ENCODE measurements at regions not wholly inside any gene's neighbourhood (a gene's known extent, or its start where the extent isn't known, plus 50 kb on each side); places are given as distances from the start of the nearest gene placed in this dataset.
"Not testable (repeated sequence)": the region's sequence is repeated elsewhere in the genome, so short reads cannot be mapped to it uniquely, and the experiment has no call there.

DNA sequence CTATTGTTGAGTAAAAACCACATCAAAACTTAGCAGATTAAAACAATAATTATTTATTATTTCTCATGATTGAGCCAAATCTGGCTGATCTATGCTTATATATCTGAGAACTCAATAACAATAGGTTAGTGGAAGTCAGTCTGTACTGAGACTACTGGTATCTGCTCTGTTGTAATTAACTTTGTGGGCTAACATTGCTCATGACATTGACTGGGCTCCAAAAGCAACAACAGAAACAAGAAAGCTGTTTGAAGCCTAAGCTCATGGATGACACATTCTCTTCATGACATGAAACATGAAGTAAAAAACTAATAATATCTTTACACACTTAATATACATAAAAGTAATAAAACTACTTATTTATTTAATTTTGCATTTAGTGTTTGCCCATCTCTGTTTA is 649.3 kb downstream of the PRIM2 start:
- not testable (repeated sequence) for H3K36me3 Mint-ChIP-seq (ENCODE audit: low read depth); H3K27ac Mint-ChIP-seq; H3K4me1 Mint-ChIP-seq (ENCODE audit: low read depth); H3K9me3 Mint-ChIP-seq; H3K27me3 Mint-ChIP-seq (ENCODE audit: insufficient read depth); H3K4me3 Mint-ChIP-seq; DNase-seq

DNA sequence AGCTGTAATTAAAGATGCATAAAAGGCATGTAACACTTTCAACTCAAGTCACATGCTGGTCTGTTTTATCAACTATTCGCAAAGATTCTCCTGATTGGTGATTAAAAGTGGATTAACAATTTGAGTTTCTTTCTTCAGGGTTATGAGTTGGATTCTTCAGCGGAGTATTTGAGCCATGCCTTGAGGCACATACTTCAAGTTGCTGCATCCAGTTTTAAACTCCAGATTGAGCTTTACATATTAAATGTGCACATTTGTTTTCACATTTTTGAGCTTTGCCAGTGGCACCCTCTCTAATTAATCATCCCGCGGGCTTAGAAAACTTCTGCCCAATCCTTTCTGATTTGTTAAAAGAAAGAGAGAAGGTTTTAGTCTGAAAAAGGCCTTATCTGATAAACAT is 654.5 kb downstream of the PRIM2 start:
- not testable (repeated sequence) for H3K4me3 Mint-ChIP-seq; H3K27ac Mint-ChIP-seq; H3K36me3 Mint-ChIP-seq (ENCODE audit: low read depth); H3K27me3 Mint-ChIP-seq (ENCODE audit: insufficient read depth); H3K9me3 Mint-ChIP-seq; DNase-seq
- H3K4me1 Mint-ChIP-seq (ENCODE audit: low read depth), result peaks cover 11% of the 10 kb centered on the region

DNA sequence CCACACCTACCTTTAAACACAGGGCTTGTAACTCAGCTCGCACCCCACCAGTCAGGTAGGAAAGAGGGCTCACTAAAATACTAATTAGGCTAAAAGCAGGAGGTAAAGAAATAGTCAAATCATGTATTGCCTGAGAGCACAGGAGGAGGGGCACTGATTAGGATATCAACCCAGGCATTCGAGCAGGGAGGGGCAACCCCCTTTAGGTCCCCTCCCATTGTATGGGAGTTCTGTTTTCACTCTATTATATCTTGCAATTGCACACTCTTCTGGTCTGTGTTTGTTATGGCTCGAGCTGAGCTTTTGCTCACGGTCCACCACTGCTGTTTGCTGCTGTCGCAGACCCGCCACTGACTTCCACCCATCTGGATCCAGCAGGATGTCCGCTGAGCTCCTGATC is 657.2 kb downstream of the PRIM2 start:
- peaks cover 2% of the 10 kb centered on the region; the same call in 1 of the 2 replicates for H3K27me3 Mint-ChIP-seq (ENCODE audit: insufficient read depth)

DNA sequence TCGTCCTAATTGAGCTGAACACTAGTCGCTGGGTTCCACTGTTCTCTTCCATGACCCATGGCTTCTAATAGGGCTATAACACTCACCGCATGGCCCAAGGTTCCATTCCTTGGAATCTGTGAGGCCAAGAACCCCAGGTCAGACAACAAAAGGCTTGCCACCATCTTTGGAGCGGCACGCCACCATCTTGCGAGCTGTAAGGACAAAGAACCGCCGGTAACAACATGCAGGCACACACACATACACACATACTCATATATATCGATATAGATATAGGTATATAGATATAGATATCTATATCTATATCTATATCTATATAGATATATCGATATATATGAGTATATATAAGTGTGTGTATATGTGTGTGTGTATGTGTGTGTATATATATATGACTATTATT is 657.7 kb downstream of the PRIM2 start:
- H3K4me1 Mint-ChIP-seq (ENCODE audit: low read depth), result peaks cover 12% of the 10 kb centered on the region
- H3K36me3 Mint-ChIP-seq (ENCODE audit: low read depth); H3K27ac Mint-ChIP-seq; H3K4me3 Mint-ChIP-seq; H3K9me3 Mint-ChIP-seq; DNase-seq; H3K27me3 Mint-ChIP-seq (ENCODE audit: insufficient read depth): not testable (repeated sequence)

More for the DNA sequence above, 657.2 kb downstream of the PRIM2 start:
- Mint-ChIP-seq H3K4me1 (ENCODE audit: low read depth) (peaks cover 12% of the 10 kb centered on the region), H3K36me3 (ENCODE audit: low read depth) (no peaks in the 10 kb centered on the region), H3K27ac (no peak overlapping the region), H3K4me3 (no peak overlapping the region), H3K9me3 (no peaks in the 10 kb centered on the region)
- no peak for DNase-seq
- TF ChIP-seq, protein P1, sequence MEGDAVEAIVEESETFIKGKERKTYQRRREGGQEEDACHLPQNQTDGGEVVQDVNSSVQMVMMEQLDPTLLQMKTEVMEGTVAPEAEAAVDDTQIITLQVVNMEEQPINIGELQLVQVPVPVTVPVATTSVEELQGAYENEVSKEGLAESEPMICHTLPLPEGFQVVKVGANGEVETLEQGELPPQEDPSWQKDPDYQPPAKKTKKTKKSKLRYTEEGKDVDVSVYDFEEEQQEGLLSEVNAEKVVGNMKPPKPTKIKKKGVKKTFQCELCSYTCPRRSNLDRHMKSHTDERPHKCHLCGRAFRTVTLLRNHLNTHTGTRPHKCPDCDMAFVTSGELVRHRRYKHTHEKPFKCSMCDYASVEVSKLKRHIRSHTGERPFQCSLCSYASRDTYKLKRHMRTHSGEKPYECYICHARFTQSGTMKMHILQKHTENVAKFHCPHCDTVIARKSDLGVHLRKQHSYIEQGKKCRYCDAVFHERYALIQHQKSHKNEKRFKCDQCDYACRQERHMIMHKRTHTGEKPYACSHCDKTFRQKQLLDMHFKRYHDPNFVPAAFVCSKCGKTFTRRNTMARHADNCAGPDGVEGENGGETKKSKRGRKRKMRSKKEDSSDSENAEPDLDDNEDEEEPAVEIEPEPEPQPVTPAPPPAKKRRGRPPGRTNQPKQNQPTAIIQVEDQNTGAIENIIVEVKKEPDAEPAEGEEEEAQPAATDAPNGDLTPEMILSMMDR (IDR thresholded peaks at IDR 0.05), result no peak

DNA sequence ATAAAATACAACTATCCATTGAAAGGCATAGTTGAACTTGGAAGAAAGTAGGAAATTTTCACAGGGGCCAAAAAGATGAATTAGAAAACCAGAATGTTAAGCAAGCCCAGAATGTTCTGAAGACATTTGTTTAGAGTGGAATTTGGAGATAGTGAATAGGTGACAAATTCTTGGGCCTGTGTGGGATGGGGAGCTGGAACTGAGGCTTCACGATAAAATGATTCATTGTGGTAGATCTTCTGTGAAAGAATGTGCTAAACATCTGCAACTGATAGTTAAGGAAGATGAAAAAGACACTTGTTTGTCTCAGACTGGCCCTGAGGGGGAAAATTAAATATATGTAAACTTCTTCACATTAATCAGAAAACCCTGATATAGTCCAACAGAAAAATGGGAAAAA is 658.9 kb downstream of the PRIM2 start:
- not testable (repeated sequence) for H3K4me3 Mint-ChIP-seq; H3K9me3 Mint-ChIP-seq; H3K27me3 Mint-ChIP-seq (ENCODE audit: insufficient read depth); H3K36me3 Mint-ChIP-seq (ENCODE audit: low read depth); H3K27ac Mint-ChIP-seq
- DNase-seq, result peak; percentile 35
- H3K4me1 Mint-ChIP-seq (ENCODE audit: low read depth), result peaks cover 12% of the 10 kb centered on the region

DNA sequence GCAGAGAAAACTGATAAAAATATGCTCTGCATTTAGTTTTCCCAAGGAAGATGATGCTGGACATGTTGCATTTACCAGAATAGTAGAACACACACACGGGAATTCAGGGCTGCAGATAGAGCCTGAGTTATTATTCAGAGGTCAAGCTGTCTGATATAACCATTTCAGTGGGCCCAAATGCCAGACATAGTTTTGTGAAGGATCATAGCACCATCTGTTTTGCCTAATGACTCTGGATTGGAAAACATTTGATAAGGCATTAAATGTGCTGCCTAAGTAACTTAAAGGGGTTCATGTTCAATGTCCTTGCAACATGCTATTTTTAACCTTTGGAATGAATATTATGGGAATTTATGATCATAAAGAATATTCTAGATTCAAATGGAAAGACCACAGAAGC is 666.2 kb downstream of the PRIM2 start:
- DNase-seq, result not testable (repeated sequence)

DNA sequence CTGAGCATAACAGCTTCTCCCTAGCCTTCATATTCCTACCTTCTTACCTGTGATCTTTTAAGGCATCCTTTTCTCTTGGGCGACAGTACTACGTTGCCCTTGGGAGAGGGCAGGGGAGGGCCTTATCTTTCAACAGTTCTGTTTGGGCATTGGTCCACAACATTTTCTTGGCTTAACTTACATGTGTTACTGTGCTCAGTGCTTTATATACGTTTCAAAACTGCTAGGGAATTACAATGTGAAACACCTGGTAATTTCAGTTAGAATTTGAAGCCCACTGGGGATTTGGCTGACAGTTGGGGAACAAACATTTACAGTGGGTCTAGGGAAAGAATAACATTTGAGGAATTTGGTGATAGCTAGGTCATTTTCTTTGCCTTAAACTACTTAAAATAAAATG is 667.1 kb downstream of the PRIM2 start:
- not testable (repeated sequence) for H3K9me3 Mint-ChIP-seq; H3K27me3 Mint-ChIP-seq (ENCODE audit: insufficient read depth); H3K27ac Mint-ChIP-seq; DNase-seq; H3K36me3 Mint-ChIP-seq (ENCODE audit: low read depth); H3K4me3 Mint-ChIP-seq
- peaks cover 25% of the 10 kb centered on the region for H3K4me1 Mint-ChIP-seq (ENCODE audit: low read depth)

More for the DNA sequence above, 666.2 kb downstream of the PRIM2 start:
- not testable (repeated sequence) for H3K36me3 Mint-ChIP-seq (ENCODE audit: low read depth); H3K27ac Mint-ChIP-seq; H3K4me3 Mint-ChIP-seq; H3K27me3 Mint-ChIP-seq (ENCODE audit: insufficient read depth); H3K9me3 Mint-ChIP-seq
- peaks cover 20% of the 10 kb centered on the region for H3K4me1 Mint-ChIP-seq (ENCODE audit: low read depth)

DNA sequence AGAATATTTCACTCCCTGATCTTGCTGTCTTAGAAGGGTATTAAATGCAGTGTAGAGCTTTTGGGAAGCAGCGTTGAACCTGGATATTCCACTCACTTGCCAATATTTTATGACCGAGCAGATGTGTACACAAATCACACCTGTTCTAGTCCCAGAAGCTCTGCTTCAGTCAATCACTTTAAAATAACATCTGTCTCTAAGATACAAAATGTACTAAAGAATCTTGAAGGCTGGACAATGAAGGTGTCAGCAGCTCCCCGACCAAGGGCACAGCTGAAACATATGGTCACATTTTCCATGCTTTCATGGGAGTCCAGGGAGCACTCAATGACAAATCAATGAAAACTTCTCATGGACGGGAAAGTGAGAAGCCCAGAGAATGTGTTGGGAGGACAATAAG is 668.3 kb downstream of the PRIM2 start:
- H3K36me3 Mint-ChIP-seq (ENCODE audit: low read depth); H3K27ac Mint-ChIP-seq; DNase-seq; H3K4me3 Mint-ChIP-seq; H3K27me3 Mint-ChIP-seq (ENCODE audit: insufficient read depth); H3K9me3 Mint-ChIP-seq: not testable (repeated sequence)
- peaks cover 33% of the 10 kb centered on the region for H3K4me1 Mint-ChIP-seq (ENCODE audit: low read depth)

DNA sequence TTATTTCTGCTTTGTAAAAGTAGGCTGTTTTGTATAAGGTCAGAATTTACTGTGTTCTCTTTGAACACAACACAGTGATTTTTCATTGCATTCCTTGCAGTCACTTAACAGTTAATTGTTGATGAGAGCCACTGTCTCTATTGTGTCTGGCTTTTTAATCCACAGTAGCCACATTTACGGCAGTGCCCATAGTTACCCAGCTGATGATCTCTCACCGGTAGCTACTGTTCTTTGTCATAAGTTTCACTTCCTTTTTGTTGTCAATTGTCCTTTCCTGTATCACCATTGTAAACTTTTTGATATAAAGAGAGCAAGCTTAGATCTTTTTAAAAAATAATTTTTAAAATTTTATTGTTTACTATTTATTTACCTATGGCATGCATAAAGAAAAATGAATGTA is 669.2 kb downstream of the PRIM2 start:
- peaks cover 33% of the 10 kb centered on the region for H3K4me1 Mint-ChIP-seq (ENCODE audit: low read depth)
- H3K36me3 Mint-ChIP-seq (ENCODE audit: low read depth); H3K27ac Mint-ChIP-seq; DNase-seq; H3K4me3 Mint-ChIP-seq; H3K27me3 Mint-ChIP-seq (ENCODE audit: insufficient read depth); H3K9me3 Mint-ChIP-seq: not testable (repeated sequence)

DNA sequence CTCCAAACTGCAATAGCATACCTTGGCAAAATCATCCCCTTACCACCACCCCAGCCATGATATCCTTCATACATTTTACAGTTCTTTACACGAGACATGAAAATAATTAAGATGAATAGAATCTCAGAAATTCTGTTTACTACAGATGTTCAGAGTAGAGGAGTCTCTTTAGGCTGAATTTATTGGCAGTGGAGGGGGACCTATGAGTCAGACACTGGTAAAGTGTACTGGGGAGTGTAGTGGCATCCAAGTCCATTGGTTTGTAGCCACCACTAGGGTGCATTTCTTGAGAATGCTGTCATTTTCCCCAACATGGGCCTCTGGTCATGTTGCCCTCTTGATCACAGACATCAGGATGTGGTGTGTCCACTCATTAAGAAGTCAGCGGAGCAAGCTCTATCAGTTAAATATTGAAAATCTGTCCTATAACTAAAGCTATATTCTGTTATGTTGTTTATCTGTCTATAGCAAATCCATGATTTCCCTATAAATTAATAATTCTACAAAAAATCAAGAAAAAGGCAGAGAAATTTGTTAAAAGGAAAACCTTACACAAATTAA is 672.2 kb downstream of the PRIM2 start:
- H3K4me3 Mint-ChIP-seq; DNase-seq; H3K27ac Mint-ChIP-seq; H3K9me3 Mint-ChIP-seq; H3K36me3 Mint-ChIP-seq (ENCODE audit: low read depth); H3K27me3 Mint-ChIP-seq (ENCODE audit: insufficient read depth): not testable (repeated sequence)
- TF ChIP-seq, protein P1 (IDR thresholded peaks at IDR 0.05), result peak; percentile 42; the same call in 1 of the 2 replicates
- H3K4me1 Mint-ChIP-seq (ENCODE audit: low read depth), result peaks cover 13% of the 10 kb centered on the region

DNA sequence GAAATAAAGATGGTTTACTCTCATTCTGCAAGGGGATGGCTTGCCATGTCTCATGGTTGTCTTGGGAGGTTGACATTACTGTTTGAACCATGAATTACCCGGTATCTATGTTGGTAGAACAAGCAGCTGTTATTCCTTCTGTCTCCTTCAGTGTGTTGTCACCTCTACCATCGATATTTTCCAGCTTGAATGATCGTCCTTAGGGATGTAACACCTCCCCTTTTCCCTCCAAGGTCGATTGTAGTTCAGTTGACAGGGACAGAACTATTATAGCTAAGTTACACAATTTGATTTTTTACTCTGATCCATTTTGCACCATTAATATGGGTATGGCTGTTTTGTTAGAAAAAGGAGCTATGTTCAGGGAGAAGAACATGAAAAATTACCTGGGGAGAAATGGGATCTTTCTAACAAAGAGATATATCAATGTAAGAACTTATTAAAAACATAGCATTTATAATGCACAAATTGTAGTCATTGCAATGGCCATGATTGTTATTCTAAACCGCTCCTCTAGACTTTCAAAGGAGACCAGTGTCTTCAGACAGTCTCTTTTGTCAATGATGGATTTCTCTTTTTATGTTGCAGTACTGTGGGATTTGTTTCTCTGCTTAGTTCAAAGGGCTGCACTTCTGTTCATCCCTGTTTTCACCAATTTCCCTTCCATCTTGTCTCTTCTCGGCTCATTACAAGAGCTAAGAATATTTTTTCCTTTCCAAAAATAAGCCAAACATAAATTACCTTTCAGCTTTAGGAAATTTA is 681.6 kb downstream of the PRIM2 start:
- not testable (repeated sequence) for H3K4me1 Mint-ChIP-seq (ENCODE audit: low read depth); DNase-seq; H3K9me3 Mint-ChIP-seq; H3K27me3 Mint-ChIP-seq (ENCODE audit: insufficient read depth); H3K4me3 Mint-ChIP-seq; H3K36me3 Mint-ChIP-seq (ENCODE audit: low read depth); H3K27ac Mint-ChIP-seq

DNA sequence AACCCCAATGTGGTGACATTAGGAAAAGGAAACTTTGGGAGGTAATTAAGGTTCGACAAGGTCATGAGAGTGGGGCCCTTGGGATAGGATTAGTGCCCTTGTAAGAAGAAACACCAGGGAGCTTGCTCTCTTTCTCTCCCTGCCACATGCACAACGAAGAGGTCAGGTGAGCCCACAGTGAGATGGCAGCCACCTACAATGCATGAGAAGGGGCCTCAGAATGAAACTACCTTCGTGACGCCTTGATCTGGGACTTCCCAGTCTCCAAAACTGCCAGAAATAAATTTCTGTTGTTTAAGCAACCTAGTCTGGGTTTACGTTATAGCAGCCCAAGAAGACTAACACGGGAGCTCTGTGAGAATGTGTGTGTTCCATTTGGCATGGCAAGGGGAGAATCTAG is 682.8 kb downstream of the PRIM2 start:
- peaks cover 11% of the 10 kb centered on the region for H3K9me3 Mint-ChIP-seq
- H3K4me3 Mint-ChIP-seq; H3K36me3 Mint-ChIP-seq (ENCODE audit: low read depth); H3K4me1 Mint-ChIP-seq (ENCODE audit: low read depth); H3K27me3 Mint-ChIP-seq (ENCODE audit: insufficient read depth); H3K27ac Mint-ChIP-seq; DNase-seq: not testable (repeated sequence)

Data from HFFc6 (cell line).